ENCODE measurements at regions not wholly inside any gene's neighbourhood (a gene's known extent, or its start where the extent isn't known, plus 50 kb on each side); places are given as distances from the start of the nearest gene placed in this dataset.

- Histone ChIP-seq H3K4me1 (ENCODE audit: insufficient read depth) (no peaks in the 10 kb centered on the region), H2AFZ (no peak overlapping the region), H3K36me3 (ENCODE audit: low read depth) (no peaks in the 10 kb centered on the region), H4K20me1 (ENCODE audit: insufficient read depth) (no peaks in the 10 kb centered on the region), H3K4me2 (ENCODE audit: unreplicated experiment) (no peak overlapping the region), H3K79me2 (ENCODE audit: insufficient read depth) (no peaks in the 10 kb centered on the region), H3K27me3 (replicated peaks; ENCODE audit: insufficient read depth) (no peaks in the 10 kb centered on the region), H3K9me2 (ENCODE audit: insufficient read depth) (no peaks in the 10 kb centered on the region), H3K27ac (no peak overlapping the region), H3K4me3 (no peak overlapping the region), H3K9me3 (ENCODE audit: low read depth) (no peaks in the 10 kb centered on the region), H3K9ac (no peak overlapping the region), H3F3A (ENCODE audit: insufficient read depth) (no peaks in the 10 kb centered on the region)
- no peak for DNase-seq
- in situ Hi-C loops (cut with MboI) = no loop called here
- WGBS, 2 experiments (ENCODE audit: low coverage in 1 of 2, low lambda C conversion rate in 2 of 2, missing lambda C conversion rate in 2 of 2) = 32 to 37% methylated on average over 5 of the region's 5 CpGs
- TF ChIP-seq EZH2 (IDR thresholded peaks at IDR 0.05; ENCODE audit: insufficient read depth, poor library complexity, severe bottlenecking) (no peak), EZH2phosphoT487 (IDR thresholded peaks at IDR 0.05; ENCODE audit: insufficient read depth, low read depth) (no peak)
Observed at GRCh38 chr6:120141601-120142000, 792.0 kb upstream of the MAN1A1 start.

- no peaks in the 10 kb centered on the region for H3F3A ChIP-seq (ENCODE audit: insufficient read depth)
- H3K79me2 ChIP-seq (ENCODE audit: insufficient read depth) = no peaks in the 10 kb centered on the region
- no peak overlapping the region for H2AFZ ChIP-seq
- no peaks in the 10 kb centered on the region for H3K9me3 ChIP-seq (ENCODE audit: low read depth)
- H3K4me1 ChIP-seq (ENCODE audit: insufficient read depth) = no peaks in the 10 kb centered on the region
- no peaks in the 10 kb centered on the region for H3K36me3 ChIP-seq (ENCODE audit: low read depth)
- H3K4me3 ChIP-seq = no peak overlapping the region
- 31 to 38% methylated on average over 2 of the region's 2 CpGs for WGBS, 2 experiments (ENCODE audit: low coverage in 1 of 2, low lambda C conversion rate in 2 of 2, missing lambda C conversion rate in 2 of 2)
- H4K20me1 ChIP-seq (ENCODE audit: insufficient read depth) = no peaks in the 10 kb centered on the region
- H3K27me3 ChIP-seq (replicated peaks; ENCODE audit: insufficient read depth) = no peaks in the 10 kb centered on the region
- H3K9ac ChIP-seq = no peak overlapping the region
- H3K9me2 ChIP-seq (ENCODE audit: insufficient read depth) = no peaks in the 10 kb centered on the region
- in situ Hi-C loops (cut with MboI) = no loop called here
- DNase-seq = no peak
- TF ChIP-seq EZH2phosphoT487 (IDR thresholded peaks at IDR 0.05; ENCODE audit: insufficient read depth, low read depth) = no peak
- no peak for TF ChIP-seq EZH2 (IDR thresholded peaks at IDR 0.05; ENCODE audit: insufficient read depth, poor library complexity, severe bottlenecking)
- H3K4me2 ChIP-seq (ENCODE audit: unreplicated experiment) = no peak overlapping the region
- H3K27ac ChIP-seq = no peak overlapping the region
Observed at GRCh38 chr6:120137492-120137891, 787.9 kb upstream of the MAN1A1 start.

GRCh38 chr6:120129228-120129627 is 779.7 kb upstream of the MAN1A1 start:
- Histone ChIP-seq H3K27ac (no peak overlapping the region), H3K79me2 (ENCODE audit: insufficient read depth) (no peaks in the 10 kb centered on the region), H3K4me1 (ENCODE audit: insufficient read depth) (no peaks in the 10 kb centered on the region), H3K9ac (no peak overlapping the region), H2AFZ (no peak overlapping the region), H3K4me2 (ENCODE audit: unreplicated experiment) (no peak overlapping the region), H3K9me2 (ENCODE audit: insufficient read depth) (no peaks in the 10 kb centered on the region), H3K36me3 (ENCODE audit: low read depth) (no peaks in the 10 kb centered on the region), H4K20me1 (ENCODE audit: insufficient read depth) (no peaks in the 10 kb centered on the region), H3K4me3 (no peak overlapping the region), H3K27me3 (replicated peaks; ENCODE audit: insufficient read depth) (no peaks in the 10 kb centered on the region), H3F3A (ENCODE audit: insufficient read depth) (no peaks in the 10 kb centered on the region), H3K9me3 (ENCODE audit: low read depth) (no peaks in the 10 kb centered on the region)
- DNase-seq = no peak
- TF ChIP-seq EZH2 (IDR thresholded peaks at IDR 0.05; ENCODE audit: insufficient read depth, poor library complexity, severe bottlenecking) (no peak), EZH2phosphoT487 (IDR thresholded peaks at IDR 0.05; ENCODE audit: insufficient read depth, low read depth) (no peak)
- in situ Hi-C loops (cut with MboI) = no loop called here
- WGBS, 2 experiments (ENCODE audit: low coverage in 1 of 2, low lambda C conversion rate in 2 of 2, missing lambda C conversion rate in 2 of 2) = 19% methylated on average over 1 of the region's 1 CpG

GRCh38 chr6:120122401-120122800 is 772.8 kb upstream of the MAN1A1 start:
- H4K20me1 ChIP-seq (ENCODE audit: insufficient read depth) = no peaks in the 10 kb centered on the region
- H3K4me1 ChIP-seq (ENCODE audit: insufficient read depth) = no peaks in the 10 kb centered on the region
- H3K79me2 ChIP-seq (ENCODE audit: insufficient read depth) = no peaks in the 10 kb centered on the region
- TF ChIP-seq EZH2phosphoT487 (IDR thresholded peaks at IDR 0.05; ENCODE audit: insufficient read depth, low read depth) (no peak), EZH2 (IDR thresholded peaks at IDR 0.05; ENCODE audit: insufficient read depth, poor library complexity, severe bottlenecking) (no peak)
- no peaks in the 10 kb centered on the region for H3K27me3 ChIP-seq (replicated peaks; ENCODE audit: insufficient read depth)
- H3K9ac ChIP-seq = no peak overlapping the region
- in situ Hi-C loops (cut with MboI) = no loop called here
- no peak for DNase-seq
- H3K9me2 ChIP-seq (ENCODE audit: insufficient read depth) = no peaks in the 10 kb centered on the region
- H3K9me3 ChIP-seq (ENCODE audit: low read depth) = no peaks in the 10 kb centered on the region
- H3K4me3 ChIP-seq = no peak overlapping the region
- H3K4me2 ChIP-seq (ENCODE audit: unreplicated experiment) = no peak overlapping the region
- WGBS, 2 experiments (ENCODE audit: low coverage in 1 of 2, low lambda C conversion rate in 2 of 2, missing lambda C conversion rate in 2 of 2) = 11 to 16% methylated on average over 2 of the region's 2 CpGs
- no peaks in the 10 kb centered on the region for H3F3A ChIP-seq (ENCODE audit: insufficient read depth)
- H2AFZ ChIP-seq = no peak overlapping the region
- H3K27ac ChIP-seq = no peak overlapping the region
- H3K36me3 ChIP-seq (ENCODE audit: low read depth) = no peaks in the 10 kb centered on the region

GRCh38 chr6:120116343-120116742 is 766.8 kb upstream of the MAN1A1 start:
- H3K4me1 ChIP-seq (ENCODE audit: insufficient read depth) = no peaks in the 10 kb centered on the region
- H3F3A ChIP-seq (ENCODE audit: insufficient read depth) = no peaks in the 10 kb centered on the region
- no peak overlapping the region for H2AFZ ChIP-seq
- 4 to 8% methylated on average over 2 of the region's 2 CpGs for WGBS, 2 experiments (ENCODE audit: low coverage in 1 of 2, low lambda C conversion rate in 2 of 2, missing lambda C conversion rate in 2 of 2)
- no peaks in the 10 kb centered on the region for H3K9me3 ChIP-seq (ENCODE audit: low read depth)
- no peak for DNase-seq
- H3K9me2 ChIP-seq (ENCODE audit: insufficient read depth) = no peaks in the 10 kb centered on the region
- H3K27me3 ChIP-seq (replicated peaks; ENCODE audit: insufficient read depth) = no peaks in the 10 kb centered on the region
- no peak overlapping the region for H3K4me3 ChIP-seq
- H3K27ac ChIP-seq = no peak overlapping the region
- H3K4me2 ChIP-seq (ENCODE audit: unreplicated experiment) = no peak overlapping the region
- H3K79me2 ChIP-seq (ENCODE audit: insufficient read depth) = no peaks in the 10 kb centered on the region
- no peaks in the 10 kb centered on the region for H4K20me1 ChIP-seq (ENCODE audit: insufficient read depth)
- H3K9ac ChIP-seq = no peak overlapping the region
- in situ Hi-C loops (cut with MboI) = no loop called here
- no peaks in the 10 kb centered on the region for H3K36me3 ChIP-seq (ENCODE audit: low read depth)
- TF ChIP-seq EZH2 (IDR thresholded peaks at IDR 0.05; ENCODE audit: insufficient read depth, poor library complexity, severe bottlenecking) (no peak), EZH2phosphoT487 (IDR thresholded peaks at IDR 0.05; ENCODE audit: insufficient read depth, low read depth) (no peak)
